H1 (cell line): ENCODE measurements at regions not wholly inside any gene's neighbourhood (a gene's known extent, or its start where the extent isn't known, plus 50 kb on each side); places are given as distances from the start of the nearest gene placed in this dataset.

ENCODE experiments used
- CTCF ChIA-PET: fragments of 300-600 bp; sonication (Branson Sonifier 250); formaldehyde crosslinking; loops from one replicate; lab custom pipeline; 2021; ENCODE audit not compliant: partially characterized antibody; lab: Charles Lee
- POLR2A ChIA-PET: fragments of 300-600 bp; sonication (Branson Sonifier 250); formaldehyde crosslinking; loops from one replicate; lab custom pipeline; 2021; ENCODE audit warnings: inconsistent platforms; ENCODE audit not compliant: partially characterized antibody; lab: Charles Lee
- DNase-seq, 2 experiments: peaks; one replicate each; pipeline versions ENCODE4 v3.0.0 to v3.0.0-alpha.2; 2010 to 2022; ENCODE audit warnings: low spot score in 2 of 2, low read depth in 1 of 2, mixed read lengths in 1 of 2
- FAIRE-seq: peaks from 2 replicates; lab custom pipeline; 2011; peaks lifted over from hg19 to GRCh38; lab: Jason Lieb, UNC
- H2AFZ ChIP-seq: 2 replicates; pipeline ENCODE4 v1.8.1; 2012; ENCODE audit warnings: low read length, inconsistent platforms
- H2AK5ac ChIP-seq: 2 replicates; pipeline ENCODE4 v1.6.1; 2013; ENCODE audit warnings: low read depth, low read length
- H2BK120ac ChIP-seq: replicated peaks from 2 replicates; pipeline ENCODE3; 2013; ENCODE audit warnings: low read depth, low read length, inconsistent platforms
- H2BK12ac ChIP-seq: 2 replicates; pipeline ENCODE4 v1.6.1; 2013; ENCODE audit warnings: low read depth, low read length
- H2BK15ac ChIP-seq: 2 replicates; pipeline ENCODE4 v1.6.1; 2013; ENCODE audit warnings: low read length
- H2BK20ac ChIP-seq: 2 replicates; pipeline ENCODE4 v1.6.1; 2013; ENCODE audit warnings: low read length
- H2BK5ac ChIP-seq: 2 replicates; pipeline ENCODE4 v1.6.1; 2013; ENCODE audit warnings: low read depth, low read length
- H3K14ac ChIP-seq: 2 replicates; pipeline ENCODE4 v1.6.1; 2013; ENCODE audit warnings: inconsistent platforms; ENCODE audit not compliant: insufficient read length
- H3K18ac ChIP-seq: 2 replicates; pipeline ENCODE4 v1.6.1; 2013; ENCODE audit warnings: low read length; ENCODE audit errors: extremely low read depth
- H3K23ac ChIP-seq: 2 replicates; pipeline ENCODE4 v1.6.1; 2013; ENCODE audit warnings: inconsistent platforms; ENCODE audit not compliant: insufficient read length
- H3K23me2 ChIP-seq: 2 replicates; pipeline ENCODE4 v1.6.1; 2013; ENCODE audit warnings: low read depth, low read length
- H3K27ac ChIP-seq: 2 replicates; pipeline ENCODE4 v1.6.1; 2011; ENCODE audit warnings: low read depth, low read length, inconsistent platforms
- H3K27me3 ChIP-seq, 4 experiments: replicated peaks in 1 of 4; 1 replicate in 1 of 4; 2 replicates in 3 of 4; pipeline versions ENCODE4 v1.6.1 to v1.8.1; 2011 to 2013; ENCODE audit warnings: low read length in 3 of 4, mild to moderate bottlenecking in 3 of 4, inconsistent platforms in 2 of 4, mixed read lengths in 2 of 4, moderate library complexity in 1 of 4; ENCODE audit not compliant: control insufficient read depth in 3 of 4, insufficient read depth in 3 of 4; ENCODE audit errors: extremely low read depth in 1 of 4
- H3K36me3 ChIP-seq, 4 experiments: 2 replicates each; pipeline versions ENCODE4 v1.6.1 to v1.8.1; 2011 to 2013; ENCODE audit warnings: mild to moderate bottlenecking in 4 of 4, low read length in 3 of 4, moderate library complexity in 2 of 4, control low read depth in 1 of 4, inconsistent platforms in 1 of 4; ENCODE audit not compliant: insufficient read depth in 4 of 4, control insufficient read depth in 2 of 4
- H3K4ac ChIP-seq: replicated peaks from 2 replicates; pipeline ENCODE3; 2013; ENCODE audit warnings: low read length, low read depth, mixed read lengths, inconsistent platforms; ENCODE audit not compliant: insufficient read length
- H3K4me1 ChIP-seq, 4 experiments: replicated peaks in 1 of 4; 1 replicate in 1 of 4; 2 replicates in 3 of 4; pipeline versions ENCODE4 v1.6.1 to v1.8.1; 2011 to 2013; ENCODE audit warnings: low read length in 3 of 4, inconsistent platforms in 2 of 4, mixed read lengths in 1 of 4; ENCODE audit not compliant: insufficient read depth in 4 of 4, control insufficient read depth in 3 of 4
- H3K4me2 ChIP-seq, 2 experiments: 2 replicates each; pipeline versions ENCODE4 v1.6.1 to v1.8.1; 2011 to 2013; ENCODE audit warnings: low read depth in 2 of 2, low read length in 2 of 2, control low read depth in 1 of 2, inconsistent platforms in 1 of 2, mild to moderate bottlenecking in 1 of 2; ENCODE audit not compliant: insufficient read depth in 1 of 2
- H3K4me3 ChIP-seq, 4 experiments: fragments of 200-600, 300-600 bp in 1 of 4; sonication (generic), shearing (Covaris generic), sonication (Bioruptor Twin) in 1 of 4; 2 replicates each; pipeline versions ENCODE4 v1.5.1 to v1.8.1; 2011 to 2016; ENCODE audit warnings: low read length in 4 of 4, low read depth in 3 of 4, control low read depth in 2 of 4, inconsistent platforms in 2 of 4, mild to moderate bottlenecking in 2 of 4, mixed read lengths in 1 of 4, moderate library complexity in 1 of 4; ENCODE audit not compliant: insufficient read depth in 2 of 4; ENCODE audit errors: extremely low read depth in 1 of 4
- H3K56ac ChIP-seq: replicated peaks from 2 replicates; pipeline ENCODE3; 2013; ENCODE audit warnings: low read depth, mild to moderate bottlenecking, mixed read lengths, low read length, inconsistent platforms; ENCODE audit not compliant: insufficient read length
- H3K79me1 ChIP-seq: 2 replicates; pipeline ENCODE4 v1.6.1; 2013; ENCODE audit warnings: low read depth, low read length, control low read depth
- H3K79me2 ChIP-seq, 2 experiments: 2 replicates each; pipeline versions ENCODE4 v1.6.1 to v1.8.1; 2012 to 2013; ENCODE audit warnings: low read length in 2 of 2, mild to moderate bottlenecking in 2 of 2, inconsistent platforms in 1 of 2; ENCODE audit not compliant: insufficient read depth in 2 of 2, control insufficient read depth in 1 of 2
- H3K9ac ChIP-seq, 4 experiments: replicated peaks in 1 of 4; 1 replicate in 1 of 4; 2 replicates in 3 of 4; pipeline versions ENCODE4 v1.6.1 to v1.8.1; 2011 to 2013; ENCODE audit warnings: low read depth in 3 of 4, low read length in 3 of 4, control low read depth in 2 of 4, mild to moderate bottlenecking in 2 of 4, moderate library complexity in 2 of 4, inconsistent platforms in 1 of 4; ENCODE audit errors: extremely low read depth in 1 of 4
- H3K9me3 ChIP-seq, 2 experiments: 2 replicates each; pipeline versions ENCODE4 v1.6.1 to v1.8.1; 2012 to 2013; ENCODE audit warnings: mild to moderate bottlenecking in 2 of 2, moderate library complexity in 2 of 2, control low read depth in 1 of 2, inconsistent platforms in 1 of 2, low read depth in 1 of 2, low read length in 1 of 2, mixed read lengths in 1 of 2; ENCODE audit not compliant: insufficient read depth in 2 of 2
- H4K20me1 ChIP-seq, 2 experiments: replicated peaks in 1 of 2; 2 replicates each; pipeline versions ENCODE3 to v1.8.1; 2011 to 2013; ENCODE audit warnings: inconsistent platforms in 2 of 2, low read length in 2 of 2, mild to moderate bottlenecking in 1 of 2; ENCODE audit not compliant: insufficient read depth in 2 of 2, control insufficient read depth in 1 of 2
- H4K5ac ChIP-seq: 2 replicates; pipeline ENCODE4 v1.6.1; 2013; ENCODE audit warnings: low read length, low read depth, mixed read lengths, inconsistent platforms; ENCODE audit not compliant: insufficient read length
- H4K8ac ChIP-seq: 2 replicates; pipeline ENCODE4 v1.8.0; 2013; ENCODE audit warnings: mild to moderate bottlenecking, moderate library complexity, low read length, inconsistent platforms; ENCODE audit not compliant: insufficient read depth; ENCODE audit errors: extremely low read depth
- H4K91ac ChIP-seq: replicated peaks from 2 replicates; pipeline ENCODE3; 2013; ENCODE audit warnings: low read length, mixed read lengths, inconsistent platforms; ENCODE audit not compliant: insufficient read length
- CBX8 ChIP-seq: fragments of 300-800, 300-1000 bp; sonication (generic); IDR thresholded peaks from 2 replicates; pipeline ENCODE4 v1.7.1; 2016; ENCODE audit warnings: low read depth, low read length, borderline replicate concordance
- E2F6 ChIP-seq: IDR thresholded peaks from 2 replicates; pipeline ENCODE4 v1.6.1; 2012; ENCODE audit warnings: inconsistent platforms
- HDAC6 ChIP-seq: IDR thresholded peaks from one replicate; pipeline ENCODE4 v1.7.1; 2012; ENCODE audit warnings: low read depth, mild to moderate bottlenecking, inconsistent platforms, low read length, moderate library complexity
- KDM4A ChIP-seq: IDR thresholded peaks from one replicate; pipeline ENCODE4 v1.7.1; 2012; ENCODE audit warnings: low read depth, mild to moderate bottlenecking, moderate library complexity, low read length, inconsistent platforms; ENCODE audit not compliant: severe bottlenecking
- NANOG ChIP-seq: IDR thresholded peaks from 2 replicates; pipeline ENCODE4 v1.6.1; 2011; ENCODE audit warnings: low read length, low read depth, mild to moderate bottlenecking, inconsistent platforms; ENCODE audit not compliant: insufficient read depth, poor library complexity, severe bottlenecking
- POU5F1 ChIP-seq: IDR thresholded peaks from 2 replicates; pipeline ENCODE4 v1.6.1; 2011; ENCODE audit warnings: low read depth, mild to moderate bottlenecking, low read length, moderate library complexity
- SP4 ChIP-seq: IDR thresholded peaks from 2 replicates; pipeline ENCODE4 v1.6.1; 2012; ENCODE audit warnings: low read length, inconsistent platforms
- SUZ12 ChIP-seq: fragments of 200-600 bp; sonication (generic); IDR thresholded peaks from 2 replicates; pipeline ENCODE4 v1.6.1; 2012; ENCODE audit warnings: mild to moderate bottlenecking, inconsistent platforms, low read length, moderate library complexity, mixed read lengths
- TAF7 ChIP-seq: optimal IDR thresholded peaks from 2 replicates; pipeline ENCODE3; 2011; ENCODE audit warnings: low read depth, mild to moderate bottlenecking, inconsistent platforms, low read length, moderate library complexity, borderline replicate concordance
- TBP ChIP-seq: IDR thresholded peaks from 2 replicates; pipeline ENCODE4 v1.6.1; 2011; ENCODE audit warnings: low read depth, low read length, improper control_type of control experiment
- TCF12 ChIP-seq: IDR thresholded peaks from 2 replicates; pipeline ENCODE4 v1.6.1; 2011; ENCODE audit warnings: low read depth, mild to moderate bottlenecking, low read length
- WGBS, 2 experiments: shearing (Covaris generic) in 1 of 2; methylation state at CpG; one replicate each; pipeline versions ENCODE4 v1.1.6 to v1.1.7; 2013 to 2015; ENCODE audit warnings: low lambda C conversion rate in 2 of 2, mixed read lengths in 2 of 2, inconsistent platforms in 1 of 2, low coverage in 1 of 2, missing lambda C conversion rate in 1 of 2; ENCODE audit not compliant: insufficient replicate concordance in 2 of 2, insufficient coverage in 1 of 2, insufficient read length in 1 of 2; ENCODE audit errors: extremely low coverage in 1 of 2, missing lambda C conversion rate in 1 of 2; 5-methylcytosine and 5-hydroxymethylcytosine counted together
- TF ChIP-seq, protein P1 (sequence below): IDR thresholded peaks from 2 replicates; pipeline ENCODE4 v1.6.1; 2011; ENCODE audit warnings: low read length, improper control_type of control experiment

GRCh38 chr2:204124140-204124750 is 187.7 kb downstream of the ICOS start:
- WGBS, 2 experiments, result 93% methylated on average over 3 of the region's 3 CpGs; no CpG with 5 or more reads in 1 of the 2 experiments
- no peak for DNase-seq
- no peaks in the 10 kb centered on the region for H3K36me3 ChIP-seq
- H4K20me1 ChIP-seq, result no peaks in the 10 kb centered on the region
- no peak overlapping the region for H3K27ac ChIP-seq
- 0 out of 2 replicates have a peak, but pooled peaks cover 2% of the 10 kb centered on the region for H3K23me2 ChIP-seq
- H3K79me1 ChIP-seq, result no peaks in the 10 kb centered on the region
- peaks cover 0 to 3% (median 1%) of the 10 kb centered on the region in 4 experiments; a peak in 4 of 7 replicates for H3K4me1 ChIP-seq
- H4K91ac ChIP-seq, result no peak overlapping the region
- no peak overlapping the region for H2AK5ac ChIP-seq
- H3K27me3 ChIP-seq, result no peaks in the 10 kb centered on the region
- no peak overlapping the region for H3K14ac ChIP-seq
- POLR2A ChIA-PET, result no interaction called here
- no peak overlapping the region for H2BK12ac ChIP-seq
- no peak overlapping the region for H3K18ac ChIP-seq
- H2BK5ac ChIP-seq, result no peak overlapping the region
- H2BK120ac ChIP-seq, result no peak overlapping the region
- no peak overlapping the region for H3K4me3 ChIP-seq
- no peak overlapping the region for H3K23ac ChIP-seq
- FAIRE-seq, result no peak
- no peaks in the 10 kb centered on the region for H3K79me2 ChIP-seq
- H2AFZ ChIP-seq, result no peak overlapping the region
- no peak overlapping the region for H4K5ac ChIP-seq
- H3K56ac ChIP-seq, result no peak overlapping the region
- CTCF ChIA-PET, result interaction anchor here (0.7 kb wide), 1 partner anchor 136 kb away, joined by 3 read pairs; no protein-coding TSS in a partner anchor
- H2BK15ac ChIP-seq, result no peak overlapping the region
- no peak overlapping the region for H3K4me2 ChIP-seq
- H4K8ac ChIP-seq, result no peak overlapping the region
- H3K9ac ChIP-seq, result no peak overlapping the region
- H3K4ac ChIP-seq, result no peak overlapping the region
- no peak overlapping the region for H2BK20ac ChIP-seq
- H3K9me3 ChIP-seq, result no peaks in the 10 kb centered on the region
- TF ChIP-seq KDM4A, result no peak
- no peak for TF ChIP-seq TAF7
- TF ChIP-seq, protein P1, sequence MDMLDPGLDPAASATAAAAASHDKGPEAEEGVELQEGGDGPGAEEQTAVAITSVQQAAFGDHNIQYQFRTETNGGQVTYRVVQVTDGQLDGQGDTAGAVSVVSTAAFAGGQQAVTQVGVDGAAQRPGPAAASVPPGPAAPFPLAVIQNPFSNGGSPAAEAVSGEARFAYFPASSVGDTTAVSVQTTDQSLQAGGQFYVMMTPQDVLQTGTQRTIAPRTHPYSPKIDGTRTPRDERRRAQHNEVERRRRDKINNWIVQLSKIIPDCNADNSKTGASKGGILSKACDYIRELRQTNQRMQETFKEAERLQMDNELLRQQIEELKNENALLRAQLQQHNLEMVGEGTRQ, result no peak
- no peak for TF ChIP-seq TCF12
- no peak for TF ChIP-seq SUZ12
- TF ChIP-seq CBX8, result no peak
- TF ChIP-seq SP4, result no peak
- TF ChIP-seq TBP, result no peak
- TF ChIP-seq E2F6, result no peak
- TF ChIP-seq NANOG, result no peak
- TF ChIP-seq POU5F1, result no peak
- TF ChIP-seq HDAC6, result no peak
